ENCODE measurements at regions not wholly inside any gene's neighbourhood (a gene's known extent, or its start where the extent isn't known, plus 50 kb on each side); places are given as distances from the start of the nearest gene placed in this dataset.

GRCh38 chr18:2009942-2010697 lies 561.2 kb downstream of the METTL4 start:
- no peak for TF ChIP-seq CTCF (IDR thresholded peaks at IDR 0.05)
- TF ChIP-seq POLR2A (IDR thresholded peaks at IDR 0.05), result no peak
- Histone ChIP-seq H3K9me3 (no peaks in the 10 kb centered on the region), H3K27ac (no peak overlapping the region), H3K4me1 (no peaks in the 10 kb centered on the region), H3K36me3 (no peaks in the 10 kb centered on the region), H3K4me3 (no peak overlapping the region), H3K27me3 (no peaks in the 10 kb centered on the region)
- 23% methylated on average over 2 of the region's 2 CpGs for WGBS (ENCODE audit: insufficient coverage, low coverage, low lambda C conversion rate, missing lambda C conversion rate)
- intact Hi-C loops (cut with DNase I), result no loop called here
- DNase-seq (no peak), ATAC-seq (no peak)

GRCh38 chr18:2027016-2027415 lies 544.3 kb downstream of the METTL4 start:
- Histone ChIP-seq H3K4me3 (no peak overlapping the region), H3K4me1 (no peaks in the 10 kb centered on the region), H3K27me3 (no peaks in the 10 kb centered on the region), H3K9me3 (no peaks in the 10 kb centered on the region), H3K27ac (no peak overlapping the region), H3K36me3 (no peaks in the 10 kb centered on the region)
- TF ChIP-seq POLR2A (IDR thresholded peaks at IDR 0.05) (no peak), CTCF (IDR thresholded peaks at IDR 0.05) (no peak)
- DNase-seq (no peak), ATAC-seq (no peak)
- 23% methylated on average over 2 of the region's 2 CpGs for WGBS (ENCODE audit: insufficient coverage, low coverage, low lambda C conversion rate, missing lambda C conversion rate)
- intact Hi-C loops (cut with DNase I), result no loop called here

- no peak for ATAC-seq
- no peaks in the 10 kb centered on the region for H3K4me1 ChIP-seq
- no peak for DNase-seq
- H3K27me3 ChIP-seq, result no peaks in the 10 kb centered on the region
- no peak overlapping the region for H3K27ac ChIP-seq
- no peak overlapping the region for H3K4me3 ChIP-seq
- no peaks in the 10 kb centered on the region for H3K36me3 ChIP-seq
- H3K9me3 ChIP-seq, result no peaks in the 10 kb centered on the region
- TF ChIP-seq CTCF (IDR thresholded peaks at IDR 0.05) (no peak), POLR2A (IDR thresholded peaks at IDR 0.05) (no peak)
- intact Hi-C loops (cut with DNase I), result no loop called here
Measured at GRCh38 chr18:2027756-2028155, 543.5 kb downstream of the METTL4 start.

GRCh38 chr18:2028986-2029385 lies 542.3 kb downstream of the METTL4 start:
- Histone ChIP-seq H3K9me3 (no peaks in the 10 kb centered on the region), H3K4me1 (no peaks in the 10 kb centered on the region), H3K4me3 (no peak overlapping the region), H3K27me3 (no peaks in the 10 kb centered on the region), H3K36me3 (no peaks in the 10 kb centered on the region), H3K27ac (no peak overlapping the region)
- DNase-seq (no peak), ATAC-seq (no peak)
- intact Hi-C loops (cut with DNase I), result no loop called here
- WGBS (ENCODE audit: insufficient coverage, low coverage, low lambda C conversion rate, missing lambda C conversion rate), result 28% methylated on average over 3 of the region's 3 CpGs
- no peak for TF ChIP-seq CTCF (IDR thresholded peaks at IDR 0.05)
- no peak for TF ChIP-seq POLR2A (IDR thresholded peaks at IDR 0.05)

- intact Hi-C loops (cut with DNase I), result no loop called here
- no peak for TF ChIP-seq POLR2A (IDR thresholded peaks at IDR 0.05)
- no peak for TF ChIP-seq CTCF (IDR thresholded peaks at IDR 0.05)
- H3K9me3 ChIP-seq, result no peaks in the 10 kb centered on the region
- no peak overlapping the region for H3K4me3 ChIP-seq
- ATAC-seq (no peak), DNase-seq (no peak)
- H3K27ac ChIP-seq, result no peak overlapping the region
- no peaks in the 10 kb centered on the region for H3K36me3 ChIP-seq
- no peaks in the 10 kb centered on the region for H3K27me3 ChIP-seq
- H3K4me1 ChIP-seq, result no peaks in the 10 kb centered on the region
Measured at GRCh38 chr18:2030647-2031046, 540.7 kb downstream of the METTL4 start.

Measured in right lobe of liver (tissue), 6 donors.